Epithelial cell of proximal tubule (primary cell): ENCODE measurements at regions not wholly inside any gene's neighbourhood (a gene's known extent, or its start where the extent isn't known, plus 50 kb on each side); places are given as distances from the start of the nearest gene placed in this dataset.

ENCODE experiments used
- DNase-seq: peaks from one replicate; pipeline ENCODE4 v3.0.0-alpha.2; 2011; ENCODE audit warnings: low read depth
- H3K4me3 ChIP-seq: 2 replicates; pipeline ENCODE4 v1.5.1; 2011; ENCODE audit warnings: low read depth, mild to moderate bottlenecking, low read length
- CTCF ChIP-seq: conservative IDR thresholded peaks from 2 replicates; pipeline ENCODE4 v1.5.1; 2012; ENCODE audit warnings: low read depth, mild to moderate bottlenecking, low read length

- no peak overlapping the region for H3K4me3 ChIP-seq
- TF ChIP-seq CTCF, result no peak
These were observed 157.8 kb upstream of the JUN start for GRCh38 chr1:58941471-58942289.

GRCh38 chr1:58942759-58943191 is 158.9 kb upstream of the JUN start:
- no peak overlapping the region for H3K4me3 ChIP-seq
- no peak for DNase-seq
- TF ChIP-seq CTCF, result no peak

More at GRCh38 chr1:58941471-58942289, 157.8 kb upstream of the JUN start:
- DNase-seq, result no peak

GRCh38 chr1:58943776-58944175 is 159.9 kb upstream of the JUN start:
- no peak for DNase-seq
- no peak overlapping the region for H3K4me3 ChIP-seq
- no peak for TF ChIP-seq CTCF

GRCh38 chr1:58944439-58944838 is 160.6 kb upstream of the JUN start:
- no peak for DNase-seq
- TF ChIP-seq CTCF, result no peak
- H3K4me3 ChIP-seq, result no peak overlapping the region

- TF ChIP-seq CTCF, result no peak
- H3K4me3 ChIP-seq, result no peak overlapping the region
- DNase-seq, result no peak
These were observed 162.5 kb upstream of the JUN start for GRCh38 chr1:58946390-58946789.

GRCh38 chr1:58948671-58949070 is 164.8 kb upstream of the JUN start:
- H3K4me3 ChIP-seq, result no peak overlapping the region
- TF ChIP-seq CTCF, result no peak
- no peak for DNase-seq
